HG03064 (cell line): ENCODE measurements at regions not wholly inside any gene's neighbourhood (a gene's known extent, or its start where the extent isn't known, plus 50 kb on each side); places are given as distances from the start of the nearest gene placed in this dataset.

Experiments
- ATAC-seq: cut with Tn5 transposase; IDR thresholded peaks from one replicate; pipeline ENCODE4 v1.9.1; 2021; ENCODE audit warnings: low read depth; ENCODE audit not compliant: unreplicated experiment

GRCh38 chr9:82920154-82920553 lies 142.8 kb downstream of the RASEF start:
- no peak for ATAC-seq

GRCh38 chr9:82922686-82923085 lies 140.3 kb downstream of the RASEF start:
- no peak for ATAC-seq

GRCh38 chr9:82923092-82923911 lies 139.6 kb downstream of the RASEF start:
- no peak for ATAC-seq

- no peak for ATAC-seq
Observed at GRCh38 chr9:82923912-82924605, 138.9 kb downstream of the RASEF start.
